ENCODE measurements at regions not wholly inside any gene's neighbourhood (a gene's known extent, or its start where the extent isn't known, plus 50 kb on each side); places are given as distances from the start of the nearest gene placed in this dataset.

DNA sequence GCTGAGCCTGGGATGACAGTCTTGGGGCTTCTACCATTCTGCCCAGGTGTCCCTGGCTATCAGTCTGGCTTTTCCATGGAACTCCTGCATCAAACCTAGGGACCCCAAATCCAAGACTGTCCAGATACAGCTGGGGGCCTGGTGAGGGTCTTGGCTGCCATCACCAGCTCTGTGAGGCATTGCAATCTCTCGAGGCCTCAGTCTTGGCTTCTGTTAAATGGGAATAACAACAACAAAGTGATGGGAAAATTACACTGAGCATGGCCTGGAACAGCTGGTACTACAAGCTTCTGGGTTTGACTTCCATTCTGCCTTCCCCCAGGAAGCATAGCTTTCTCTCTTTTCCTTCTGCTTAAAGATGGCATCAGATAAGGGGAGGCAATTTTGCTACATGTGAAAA is 50.0 kb upstream of the LCTL start:
- intact Hi-C loops (cut with micrococcal nuclease; ENCODE audit: unreplicated experiment) = no loop called here
- Histone ChIP-seq H3K36me3 (ENCODE audit: control insufficient read depth, insufficient read depth, low read length) (no peaks in the 10 kb centered on the region), H3K9me3 (no peaks in the 10 kb centered on the region), H3K4me3 (ENCODE audit: low read depth, low read length) (no peak overlapping the region), H3K4me1 (peaks cover 7% of the 10 kb centered on the region), H3K27me3 (replicated peaks; ENCODE audit: control insufficient read depth, insufficient read depth, low read length) (no peaks in the 10 kb centered on the region)
- ChIA-PET CTCF (interaction anchor here (1.0 kb wide), 1 partner anchor 82 kb away, joined by 3 read pairs; no protein-coding TSS in a partner anchor), POLR2A (no interaction called here)
- H3K36me3 Mint-ChIP-seq (ENCODE audit: insufficient read depth, unreplicated experiment) = no peaks in the 10 kb centered on the region
- TF ChIP-seq CTCF (IDR thresholded peaks at IDR 0.05; ENCODE audit: insufficient read depth in 1 of 2, low read depth in 1 of 2, low read length in 1 of 2, severe bottlenecking in 1 of 2, unreplicated experiment in 1 of 2) = no peak
- BruUV-seq (replicated peaks) = no TSS peak
- DNase-seq = no peak
- H3K27me3 Mint-ChIP-seq (ENCODE audit: insufficient read depth, unreplicated experiment) = no peaks in the 10 kb centered on the region
- no peaks in the 10 kb centered on the region for H3K9me3 Mint-ChIP-seq (ENCODE audit: unreplicated experiment)
- no peak overlapping the region for H3K27ac Mint-ChIP-seq (ENCODE audit: unreplicated experiment)
- no peak overlapping the region for H3K4me3 Mint-ChIP-seq (ENCODE audit: unreplicated experiment)
- no peaks in the 10 kb centered on the region for H3K4me1 Mint-ChIP-seq (ENCODE audit: low read depth, unreplicated experiment)

- no peak for TF ChIP-seq CTCF (IDR thresholded peaks at IDR 0.05; ENCODE audit: insufficient read depth in 1 of 2, low read depth in 1 of 2, low read length in 1 of 2, severe bottlenecking in 1 of 2, unreplicated experiment in 1 of 2)
- CTCF ChIA-PET = no interaction called here
- Mint-ChIP-seq H3K4me3 (ENCODE audit: unreplicated experiment) (no peak overlapping the region), H3K4me1 (ENCODE audit: low read depth, unreplicated experiment) (no peaks in the 10 kb centered on the region), H3K9me3 (ENCODE audit: unreplicated experiment) (no peaks in the 10 kb centered on the region), H3K36me3 (ENCODE audit: insufficient read depth, unreplicated experiment) (no peaks in the 10 kb centered on the region), H3K27me3 (ENCODE audit: insufficient read depth, unreplicated experiment) (no peaks in the 10 kb centered on the region), H3K27ac (ENCODE audit: unreplicated experiment) (no peak overlapping the region)
- intact Hi-C loops (cut with micrococcal nuclease; ENCODE audit: unreplicated experiment) = no loop called here
- peaks cover 16% of the 10 kb centered on the region for H3K4me1 ChIP-seq
- DNase-seq = no peak
- H3K4me3 ChIP-seq (ENCODE audit: low read depth, low read length) = no peak overlapping the region
- H3K27me3 ChIP-seq (replicated peaks; ENCODE audit: control insufficient read depth, insufficient read depth, low read length) = no peaks in the 10 kb centered on the region
- no TSS peak for BruUV-seq (replicated peaks)
- POLR2A ChIA-PET = interaction anchor here (1.0 kb wide), 1 partner anchor 85 kb away, joined by 3 read pairs; no protein-coding TSS in a partner anchor
- no peaks in the 10 kb centered on the region for H3K9me3 ChIP-seq
- no peaks in the 10 kb centered on the region for H3K36me3 ChIP-seq (ENCODE audit: control insufficient read depth, insufficient read depth, low read length)
These were observed 51.6 kb upstream of the LCTL start for GRCh38 chr15:66617137-66618090.

- Mint-ChIP-seq H3K4me3 (ENCODE audit: unreplicated experiment) (no peak overlapping the region), H3K27me3 (ENCODE audit: insufficient read depth, unreplicated experiment) (no peaks in the 10 kb centered on the region), H3K36me3 (ENCODE audit: insufficient read depth, unreplicated experiment) (no peaks in the 10 kb centered on the region), H3K4me1 (ENCODE audit: low read depth, unreplicated experiment) (no peaks in the 10 kb centered on the region), H3K27ac (ENCODE audit: unreplicated experiment) (no peak overlapping the region), H3K9me3 (ENCODE audit: unreplicated experiment) (no peaks in the 10 kb centered on the region)
- POLR2A ChIA-PET = no interaction called here
- BruUV-seq (replicated peaks) = no TSS peak
- H3K4me1 ChIP-seq = peaks cover 20% of the 10 kb centered on the region
- CTCF ChIA-PET = interaction anchor here (0.5 to 1.6 kb wide), 26 partner anchors 10 to 1782 kb away, joined by 3 to 15 read pairs (median 3); partner anchors contain the start of gene SMAD6
- TF ChIP-seq CTCF (IDR thresholded peaks at IDR 0.05; ENCODE audit: insufficient read depth in 1 of 2, low read depth in 1 of 2, low read length in 1 of 2, severe bottlenecking in 1 of 2, unreplicated experiment in 1 of 2) = peak; percentile 76 to 90
- H3K36me3 ChIP-seq (ENCODE audit: control insufficient read depth, insufficient read depth, low read length) = no peaks in the 10 kb centered on the region
- H3K9me3 ChIP-seq = no peaks in the 10 kb centered on the region
- no peaks in the 10 kb centered on the region for H3K27me3 ChIP-seq (replicated peaks; ENCODE audit: control insufficient read depth, insufficient read depth, low read length)
- intact Hi-C loops (cut with micrococcal nuclease; ENCODE audit: unreplicated experiment) = loop anchor here (1.0 kb wide), 2 partner anchors 79 to 155 kb away; no protein-coding TSS in a partner anchor
- peak; percentile 80 to 84 for DNase-seq
- no peak overlapping the region for H3K4me3 ChIP-seq (ENCODE audit: low read depth, low read length)
These were observed 53.5 kb upstream of the LCTL start for GRCh38 chr15:66619152-66619903.
